ENCODE measurements at regions not wholly inside any gene's neighbourhood (a gene's known extent, or its start where the extent isn't known, plus 50 kb on each side); places are given as distances from the start of the nearest gene placed in this dataset.

DNA sequence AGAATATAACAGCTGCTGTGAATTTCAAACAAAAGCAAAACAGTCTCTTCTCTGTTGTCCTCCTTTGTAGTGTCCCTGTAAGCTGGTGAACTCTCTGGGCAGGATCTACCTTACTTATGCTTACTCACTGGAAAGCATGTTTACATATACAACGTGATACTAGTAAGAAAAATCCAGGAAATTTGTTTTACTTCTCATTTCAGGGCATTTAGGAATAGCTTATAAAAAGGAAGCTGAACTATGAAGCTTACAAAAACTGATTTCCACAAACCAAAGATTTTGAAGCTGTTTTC is 311.0 kb downstream of the NOVA1 start:
- no peaks in the 10 kb centered on the region for H3K4me1 ChIP-seq (ENCODE audit: control insufficient read depth in 1 of 2, insufficient read depth in 2 of 2, low read length in 2 of 2)
- RAD21 ChIA-PET (ENCODE audit: low non-redundant PET in 1 of 2, low total read pairs in 2 of 2, uncharacterized antibody in 2 of 2, unreplicated experiment in 2 of 2), result no interaction called here

DNA sequence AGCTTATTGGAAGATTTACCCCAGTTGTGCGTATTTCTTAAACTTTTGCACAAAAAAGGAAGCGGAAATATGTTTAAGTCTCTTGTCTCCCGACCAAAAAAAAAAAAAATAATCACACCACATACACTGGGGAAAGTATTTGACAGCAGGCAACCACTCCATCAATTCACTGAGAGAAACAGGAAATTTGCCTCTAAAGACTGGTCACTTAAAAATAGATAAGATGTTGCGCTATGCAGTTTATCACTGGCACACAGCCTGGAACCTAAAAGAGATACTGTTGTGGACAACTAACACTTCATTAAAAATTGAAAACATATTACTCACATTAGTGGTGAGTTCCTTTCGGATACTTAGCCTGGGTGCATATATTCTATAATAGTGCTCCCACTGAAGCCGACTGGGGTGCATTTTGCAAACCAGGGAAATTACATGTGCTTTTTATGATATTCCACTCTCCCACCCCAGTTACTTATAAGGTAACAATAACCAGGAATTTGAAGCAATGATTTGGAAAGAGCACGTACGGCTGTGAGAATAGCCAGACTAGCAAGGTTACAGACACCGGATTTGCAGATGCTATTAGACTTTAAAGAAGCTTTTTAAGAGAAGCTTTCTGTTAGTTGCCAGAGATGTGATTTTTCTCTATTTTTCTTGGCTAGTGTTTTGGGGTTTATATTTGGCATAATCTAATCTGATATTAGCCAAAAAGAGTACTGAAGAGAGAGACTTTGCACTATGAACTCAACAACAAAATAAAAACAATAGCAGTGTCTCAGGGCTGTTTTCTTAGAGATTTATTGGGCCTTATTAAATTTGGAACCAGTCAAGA is 311.5 kb downstream of the NOVA1 start:
- Histone ChIP-seq H2AFZ (ENCODE audit: low read depth, low read length, poor library complexity, severe bottlenecking) (no peak overlapping the region), H3K36me3 (ENCODE audit: control insufficient read depth in 1 of 2, insufficient read depth in 2 of 2, low read length in 2 of 2) (no peaks in the 10 kb centered on the region), H3K4me1 (ENCODE audit: control insufficient read depth in 1 of 2, insufficient read depth in 2 of 2, low read length in 2 of 2) (no peaks in the 10 kb centered on the region), H3K9ac (ENCODE audit: low read length) (no peak overlapping the region), H3K4me2 (ENCODE audit: low read length) (no peak overlapping the region), H3K9me3 (ENCODE audit: control insufficient read depth in 1 of 2, insufficient read depth in 1 of 2, low read depth in 1 of 2, low read length in 2 of 2) (peaks cover 14 to 21% of the 10 kb centered on the region in 2 experiments; a peak in 2 of 4 replicates), H3K27ac (ENCODE audit: low read depth, low read length) (no peak overlapping the region), H4K20me1 (ENCODE audit: insufficient read depth) (no peaks in the 10 kb centered on the region), H3K27me3 (ENCODE audit: insufficient read depth, low read length) (no peaks in the 10 kb centered on the region), H3K79me2 (ENCODE audit: insufficient read depth, low read length) (no peaks in the 10 kb centered on the region), H3K9me2 (ENCODE audit: insufficient read depth) (no peaks in the 10 kb centered on the region), H3K4me3 (replicated peaks in 1 of 2; ENCODE audit: low read depth in 1 of 2, low read length in 2 of 2) (no peak overlapping the region)
- ChIA-PET RAD21 (ENCODE audit: low non-redundant PET in 1 of 2, low total read pairs in 2 of 2, uncharacterized antibody in 2 of 2, unreplicated experiment in 2 of 2) (no interaction called here), CTCF (no interaction called here), POLR2A (no interaction called here)
- ATAC-seq (no peak), DNase-seq (ENCODE audit: low read depth, low spot score) (no peak)
- no TSS peak for BruUV-seq (replicated peaks)
- intact Hi-C loops (cut with micrococcal nuclease), result no loop called here
- TF ChIP-seq, protein P1, sequence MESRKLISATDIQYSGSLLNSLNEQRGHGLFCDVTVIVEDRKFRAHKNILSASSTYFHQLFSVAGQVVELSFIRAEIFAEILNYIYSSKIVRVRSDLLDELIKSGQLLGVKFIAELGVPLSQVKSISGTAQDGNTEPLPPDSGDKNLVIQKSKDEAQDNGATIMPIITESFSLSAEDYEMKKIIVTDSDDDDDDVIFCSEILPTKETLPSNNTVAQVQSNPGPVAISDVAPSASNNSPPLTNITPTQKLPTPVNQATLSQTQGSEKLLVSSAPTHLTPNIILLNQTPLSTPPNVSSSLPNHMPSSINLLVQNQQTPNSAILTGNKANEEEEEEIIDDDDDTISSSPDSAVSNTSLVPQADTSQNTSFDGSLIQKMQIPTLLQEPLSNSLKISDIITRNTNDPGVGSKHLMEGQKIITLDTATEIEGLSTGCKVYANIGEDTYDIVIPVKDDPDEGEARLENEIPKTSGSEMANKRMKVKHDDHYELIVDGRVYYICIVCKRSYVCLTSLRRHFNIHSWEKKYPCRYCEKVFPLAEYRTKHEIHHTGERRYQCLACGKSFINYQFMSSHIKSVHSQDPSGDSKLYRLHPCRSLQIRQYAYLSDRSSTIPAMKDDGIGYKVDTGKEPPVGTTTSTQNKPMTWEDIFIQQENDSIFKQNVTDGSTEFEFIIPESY (IDR thresholded peaks at IDR 0.05; ENCODE audit: extremely low read depth, insufficient replicate concordance, low read length), result no peak
- no peak for TF ChIP-seq POLR2AphosphoS5 (IDR thresholded peaks at IDR 0.05; ENCODE audit: low read depth, low read length)
- no peak for TF ChIP-seq FOSL1 (IDR thresholded peaks at IDR 0.05; ENCODE audit: low read depth)

More for the DNA sequence above, 311.0 kb downstream of the NOVA1 start:
- no peak overlapping the region for H3K9ac ChIP-seq (ENCODE audit: low read length)
- H3K4me2 ChIP-seq (ENCODE audit: low read length), result no peak overlapping the region
- no peaks in the 10 kb centered on the region for H4K20me1 ChIP-seq (ENCODE audit: insufficient read depth)
- no peak overlapping the region for H2AFZ ChIP-seq (ENCODE audit: low read depth, low read length, poor library complexity, severe bottlenecking)
- H3K27ac ChIP-seq (ENCODE audit: low read depth, low read length), result no peak overlapping the region
- TF ChIP-seq SIN3A (IDR thresholded peaks at IDR 0.05; ENCODE audit: low read depth) (no peak), YY1 (IDR thresholded peaks at IDR 0.05; ENCODE audit: extremely low read depth, insufficient replicate concordance, low read depth, low read length) (no peak), CBX3 (IDR thresholded peaks at IDR 0.05; ENCODE audit: low read depth) (no peak), SRF (IDR thresholded peaks at IDR 0.05; ENCODE audit: low read depth) (no peak)
- ATAC-seq (no peak), DNase-seq (ENCODE audit: low read depth, low spot score) (no peak)
- CTCF ChIA-PET, result no interaction called here
- H3K27me3 ChIP-seq (ENCODE audit: insufficient read depth, low read length), result no peaks in the 10 kb centered on the region
- POLR2A ChIA-PET, result no interaction called here
- BruUV-seq (replicated peaks), result no TSS peak
- H3K4me3 ChIP-seq (replicated peaks in 1 of 2; ENCODE audit: low read depth in 1 of 2, low read length in 2 of 2), result no peak overlapping the region
- intact Hi-C loops (cut with micrococcal nuclease), result no loop called here
- no peaks in the 10 kb centered on the region for H3K9me2 ChIP-seq (ENCODE audit: insufficient read depth)
- no peaks in the 10 kb centered on the region for H3K36me3 ChIP-seq (ENCODE audit: control insufficient read depth in 1 of 2, insufficient read depth in 2 of 2, low read length in 2 of 2)
- peaks cover 14 to 16% of the 10 kb centered on the region in 2 experiments; a peak in 2 of 4 replicates for H3K9me3 ChIP-seq (ENCODE audit: control insufficient read depth in 1 of 2, insufficient read depth in 1 of 2, low read depth in 1 of 2, low read length in 2 of 2)
- no peaks in the 10 kb centered on the region for H3K79me2 ChIP-seq (ENCODE audit: insufficient read depth, low read length)

Measured in HCT116 (cell line).